ENCODE measurements at regions not wholly inside any gene's neighbourhood (a gene's known extent, or its start where the extent isn't known, plus 50 kb on each side); places are given as distances from the start of the nearest gene placed in this dataset.

GRCh38 chr4:111410571-111410970 is 734.7 kb upstream of the FAM241A start:
- no peak for TF ChIP-seq ZNF274 (IDR thresholded peaks at IDR 0.05; ENCODE audit: low read depth, low read length)
- no peak for TF ChIP-seq SUZ12 (IDR thresholded peaks at IDR 0.05; ENCODE audit: extremely low read depth, insufficient read depth, insufficient read length)
- no peak for TF ChIP-seq YY1 (IDR thresholded peaks at IDR 0.05; ENCODE audit: insufficient read depth, insufficient read length)

All from NT2/D1 (cell line).